ENCODE measurements at regions not wholly inside any gene's neighbourhood (a gene's known extent, or its start where the extent isn't known, plus 50 kb on each side); places are given as distances from the start of the nearest gene placed in this dataset.

DNA sequence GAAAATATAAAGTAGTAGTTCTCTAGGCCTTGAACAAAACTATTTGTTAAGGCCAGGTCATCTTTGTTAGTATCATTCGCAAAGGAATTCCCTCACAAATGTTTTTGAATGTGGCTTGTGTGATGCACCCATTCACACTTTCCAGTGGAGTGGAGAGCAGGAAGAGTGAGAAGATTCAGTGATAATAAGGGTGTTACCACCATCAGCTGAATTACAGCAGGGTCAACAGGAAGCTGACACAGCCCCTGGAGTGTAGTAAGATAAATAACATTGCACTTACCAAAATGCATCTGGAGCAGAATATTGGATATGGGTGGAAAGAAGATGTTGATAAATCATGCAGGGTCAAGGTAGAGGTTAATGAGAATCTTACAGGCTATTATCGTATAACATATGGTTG is 231.0 kb downstream of the DSC3 start:
- TF ChIP-seq ZUFSP (CRISPR knock-in tag; IDR thresholded peaks at IDR 0.05; ENCODE audit: borderline replicate concordance) (no peak), ZNF776 (CRISPR knock-in tag; IDR thresholded peaks at IDR 0.05) (no peak), EP300 (IDR thresholded peaks at IDR 0.05; ENCODE audit: low read depth in 2 of 2, low read length in 2 of 2) (no peak), EP300 (CRISPR knock-in tag; IDR thresholded peaks at IDR 0.05; ENCODE audit: borderline replicate concordance) (no peak), DNMT1 (CRISPR knock-in tag; IDR thresholded peaks at IDR 0.05) (no peak), ZNF556 (CRISPR knock-in tag; IDR thresholded peaks at IDR 0.05; ENCODE audit: borderline replicate concordance) (no peak), ZNF235 (CRISPR knock-in tag; IDR thresholded peaks at IDR 0.05; ENCODE audit: borderline replicate concordance) (no peak), ZNF678 (CRISPR knock-in tag; IDR thresholded peaks at IDR 0.05) (no peak), ZNF572 (CRISPR knock-in tag; IDR thresholded peaks at IDR 0.05) (no peak)
- FAIRE-seq (no peak), DNase-seq (ENCODE audit: low spot score) (no peak), ATAC-seq (no peak)
- no peak overlapping the region for H3K4me3 ChIP-seq (replicated peaks in 1 of 3; ENCODE audit: insufficient read depth in 1 of 3, low read depth in 2 of 3, low read length in 3 of 3)
- H3K9me3 ChIP-seq (ENCODE audit: low read length), result no peaks in the 10 kb centered on the region
- no peaks in the 10 kb centered on the region for H4K20me1 ChIP-seq (ENCODE audit: insufficient read depth, low read length)
- no peak overlapping the region for H3K27ac ChIP-seq (ENCODE audit: extremely low read length, insufficient read depth, low read length)
- intact Hi-C loops (cut with micrococcal nuclease; ENCODE audit: unreplicated experiment), result no loop called here
- H3K4me2 ChIP-seq (ENCODE audit: low read depth, low read length), result no peak overlapping the region
- no peaks in the 10 kb centered on the region for H3K79me2 ChIP-seq (ENCODE audit: insufficient read depth, low read length)
- no TSS peak for BruUV-seq (replicated peaks)
- H3K36me3 ChIP-seq (replicated peaks in 1 of 2; ENCODE audit: control insufficient read depth in 1 of 2, insufficient read depth in 2 of 2, low read length in 2 of 2), result no peaks in the 10 kb centered on the region
- in situ Hi-C loops (cut with HindIII; ENCODE audit: extremely low pct_ligation_motif_present, low pct_unique_long_range_greater_than_20kb), result no loop called here
- H3K9ac ChIP-seq (ENCODE audit: insufficient read depth, low read depth, low read length), result no peak overlapping the region
- H3K4me1 ChIP-seq (ENCODE audit: insufficient read depth, low read length), result no peaks in the 10 kb centered on the region
- POLR2A ChIA-PET, result no interaction called here
- no peaks in the 10 kb centered on the region for H3K27me3 ChIP-seq (ENCODE audit: control insufficient read depth in 1 of 2, insufficient read depth in 2 of 2, low read length in 2 of 2)
- WGBS (ENCODE audit: low lambda C conversion rate), result 30% methylated on average over 2 of the region's 2 CpGs
- CTCF ChIA-PET (ENCODE audit: low intra/inter-chr PET ratio, low total read pairs), result no interaction called here
- no peak overlapping the region for H2AFZ ChIP-seq (ENCODE audit: low read length)

DNA sequence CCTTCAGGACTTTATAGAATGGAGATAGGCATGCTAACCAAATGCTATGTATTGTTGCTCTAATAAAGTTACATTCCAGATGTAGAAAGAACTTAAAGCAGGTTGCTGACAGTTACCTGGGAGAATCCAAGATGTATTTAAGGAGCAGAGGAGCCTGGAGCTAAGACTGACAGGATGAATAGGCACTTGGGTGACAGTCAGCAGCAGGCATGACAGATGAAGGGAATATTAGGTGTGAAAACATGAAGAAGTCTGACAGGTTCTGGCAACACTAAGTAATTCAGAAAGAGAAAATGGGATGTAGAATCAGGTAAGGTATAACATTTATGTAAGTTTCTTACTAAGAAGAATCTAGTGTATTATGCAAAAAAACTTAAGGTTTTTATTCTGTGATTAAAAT is 232.0 kb downstream of the DSC3 start:
- Histone ChIP-seq H3K79me2 (ENCODE audit: insufficient read depth, low read length) (no peaks in the 10 kb centered on the region), H3K9ac (ENCODE audit: insufficient read depth, low read depth, low read length) (no peak overlapping the region), H4K20me1 (ENCODE audit: insufficient read depth, low read length) (no peaks in the 10 kb centered on the region), H3K27ac (ENCODE audit: extremely low read length, insufficient read depth, low read length) (no peak overlapping the region), H3K4me1 (ENCODE audit: insufficient read depth, low read length) (no peaks in the 10 kb centered on the region), H3K9me3 (ENCODE audit: low read length) (no peaks in the 10 kb centered on the region), H3K4me2 (ENCODE audit: low read depth, low read length) (no peak overlapping the region), H3K27me3 (ENCODE audit: control insufficient read depth in 1 of 2, insufficient read depth in 2 of 2, low read length in 2 of 2) (no peaks in the 10 kb centered on the region), H3K4me3 (replicated peaks in 1 of 3; ENCODE audit: insufficient read depth in 1 of 3, low read depth in 2 of 3, low read length in 3 of 3) (no peak overlapping the region), H2AFZ (ENCODE audit: low read length) (no peak overlapping the region), H3K36me3 (replicated peaks in 1 of 2; ENCODE audit: control insufficient read depth in 1 of 2, insufficient read depth in 2 of 2, low read length in 2 of 2) (no peaks in the 10 kb centered on the region)
- no peak for FAIRE-seq
- ChIA-PET CTCF (ENCODE audit: low intra/inter-chr PET ratio, low total read pairs) (no interaction called here), POLR2A (no interaction called here)
- BruUV-seq (replicated peaks), result no TSS peak
- intact Hi-C loops (cut with micrococcal nuclease; ENCODE audit: unreplicated experiment) (no loop called here), in situ Hi-C loops (cut with HindIII; ENCODE audit: extremely low pct_ligation_motif_present, low pct_unique_long_range_greater_than_20kb) (no loop called here)
- no peak for TF ChIP-seq YEATS4 (CRISPR knock-in tag; IDR thresholded peaks at IDR 0.05; ENCODE audit: borderline replicate concordance)
- DNase-seq (ENCODE audit: low spot score), result no peak
- no peak for ATAC-seq
